ENCODE measurements at regions not wholly inside any gene's neighbourhood (a gene's known extent, or its start where the extent isn't known, plus 50 kb on each side); places are given as distances from the start of the nearest gene placed in this dataset.

DNA sequence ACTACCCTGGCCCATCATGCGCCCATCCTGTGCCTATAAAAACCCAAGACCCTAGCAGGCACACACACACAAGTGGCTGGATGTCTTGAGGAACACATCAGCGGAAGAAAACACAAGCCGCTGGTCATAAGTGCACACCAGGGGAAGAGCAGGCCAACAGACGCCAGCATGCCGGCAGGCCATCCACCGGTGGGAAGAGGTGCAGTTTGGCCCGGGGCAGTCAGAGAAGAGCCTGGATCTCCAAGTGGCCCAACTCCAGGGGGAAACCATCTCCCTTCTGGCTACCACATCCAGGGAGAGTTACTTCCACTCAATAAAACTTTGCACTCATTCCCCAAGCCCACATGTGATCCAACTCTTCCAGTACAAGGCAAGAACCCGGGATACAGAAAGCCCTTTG, 2001.3 kb upstream of the NUDT12 start:
- Mint-ChIP-seq H3K4me3 (ENCODE audit: unreplicated experiment) (no peak overlapping the region), H3K27ac (ENCODE audit: low read depth, unreplicated experiment) (no peak overlapping the region), H3K4me1 (ENCODE audit: insufficient read depth, unreplicated experiment) (no peaks in the 10 kb centered on the region), H3K9me3 (ENCODE audit: unreplicated experiment) (peaks cover 10% of the 10 kb centered on the region), H3K27me3 (ENCODE audit: insufficient read depth, unreplicated experiment) (no peaks in the 10 kb centered on the region), H3K36me3 (ENCODE audit: insufficient read depth, unreplicated experiment) (no peaks in the 10 kb centered on the region)
- POLR2A ChIA-PET = interaction anchor here (0.7 kb wide), 1 partner anchor 561 kb away, joined by 4 read pairs; no protein-coding TSS in a partner anchor
- intact Hi-C loops (cut with micrococcal nuclease) = no loop called here
- TF ChIP-seq, protein P1, sequence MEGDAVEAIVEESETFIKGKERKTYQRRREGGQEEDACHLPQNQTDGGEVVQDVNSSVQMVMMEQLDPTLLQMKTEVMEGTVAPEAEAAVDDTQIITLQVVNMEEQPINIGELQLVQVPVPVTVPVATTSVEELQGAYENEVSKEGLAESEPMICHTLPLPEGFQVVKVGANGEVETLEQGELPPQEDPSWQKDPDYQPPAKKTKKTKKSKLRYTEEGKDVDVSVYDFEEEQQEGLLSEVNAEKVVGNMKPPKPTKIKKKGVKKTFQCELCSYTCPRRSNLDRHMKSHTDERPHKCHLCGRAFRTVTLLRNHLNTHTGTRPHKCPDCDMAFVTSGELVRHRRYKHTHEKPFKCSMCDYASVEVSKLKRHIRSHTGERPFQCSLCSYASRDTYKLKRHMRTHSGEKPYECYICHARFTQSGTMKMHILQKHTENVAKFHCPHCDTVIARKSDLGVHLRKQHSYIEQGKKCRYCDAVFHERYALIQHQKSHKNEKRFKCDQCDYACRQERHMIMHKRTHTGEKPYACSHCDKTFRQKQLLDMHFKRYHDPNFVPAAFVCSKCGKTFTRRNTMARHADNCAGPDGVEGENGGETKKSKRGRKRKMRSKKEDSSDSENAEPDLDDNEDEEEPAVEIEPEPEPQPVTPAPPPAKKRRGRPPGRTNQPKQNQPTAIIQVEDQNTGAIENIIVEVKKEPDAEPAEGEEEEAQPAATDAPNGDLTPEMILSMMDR (IDR thresholded peaks at IDR 0.05; ENCODE audit: unreplicated experiment) = no peak
- no peak for DNase-seq (ENCODE audit: unreplicated experiment)
- CTCF ChIA-PET = no interaction called here
- BruUV-seq (replicated peaks) = no TSS peak

DNA sequence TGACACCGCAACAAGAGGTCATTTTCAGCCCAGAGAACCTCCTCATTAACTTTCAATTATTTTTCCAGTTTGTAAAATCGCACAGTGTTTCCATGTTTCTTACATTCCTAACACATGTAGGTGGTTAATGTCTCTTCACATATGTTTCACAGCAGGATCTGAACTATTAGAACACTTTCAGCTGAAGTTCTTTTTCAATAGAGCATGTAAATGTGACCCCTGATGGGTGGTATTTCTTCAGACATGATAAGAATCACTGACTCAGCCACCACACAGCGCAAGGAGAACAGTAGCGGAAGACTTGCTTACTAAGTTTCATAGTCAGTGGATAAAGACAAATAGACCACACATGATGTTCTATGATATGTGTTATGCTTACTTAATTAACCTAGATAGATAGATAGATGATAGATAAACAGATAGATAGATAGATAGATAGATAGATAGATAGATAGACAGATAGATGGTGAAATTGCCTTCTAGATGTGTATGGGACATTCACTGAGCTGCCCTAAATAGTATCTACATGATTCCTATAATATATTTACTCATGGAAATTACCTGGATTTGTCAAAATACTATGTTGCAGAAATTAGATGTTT, 1992.1 kb upstream of the NUDT12 start:
- no peak for DNase-seq (ENCODE audit: unreplicated experiment)
- Mint-ChIP-seq H3K9me3 (ENCODE audit: unreplicated experiment) (peaks cover 6% of the 10 kb centered on the region), H3K27ac (ENCODE audit: low read depth, unreplicated experiment) (no peak overlapping the region), H3K36me3 (ENCODE audit: insufficient read depth, unreplicated experiment) (no peaks in the 10 kb centered on the region), H3K4me1 (ENCODE audit: insufficient read depth, unreplicated experiment) (no peaks in the 10 kb centered on the region), H3K27me3 (ENCODE audit: insufficient read depth, unreplicated experiment) (no peaks in the 10 kb centered on the region), H3K4me3 (ENCODE audit: unreplicated experiment) (no peak overlapping the region)
- no TSS peak for BruUV-seq (replicated peaks)
- intact Hi-C loops (cut with micrococcal nuclease) = no loop called here
- CTCF ChIA-PET = interaction anchor here (0.6 kb wide), 1 partner anchor 1672 kb away, joined by 3 read pairs; no protein-coding TSS in a partner anchor
- TF ChIP-seq, protein P1 (IDR thresholded peaks at IDR 0.05; ENCODE audit: unreplicated experiment) = no peak
- POLR2A ChIA-PET = no interaction called here

DNA sequence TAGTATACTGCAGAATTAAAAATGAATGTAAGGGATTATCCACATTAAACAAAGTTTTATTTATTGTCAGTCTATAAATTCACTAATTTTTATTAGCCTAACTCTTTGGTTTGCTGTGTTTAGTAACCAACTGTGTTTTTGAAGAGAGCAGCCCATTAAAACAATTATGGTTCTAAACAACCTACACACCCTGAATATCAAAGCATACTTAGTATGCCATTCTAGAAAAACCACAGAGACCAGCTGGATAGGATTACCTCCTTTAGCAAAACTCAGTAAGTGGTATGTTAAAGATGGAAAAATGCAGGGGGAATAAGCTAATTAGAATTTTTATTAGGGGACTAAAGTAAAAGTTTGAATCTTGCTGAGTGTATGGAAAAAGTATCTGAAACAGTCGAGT, 1981.7 kb upstream of the NUDT12 start:
- DNase-seq (ENCODE audit: unreplicated experiment) = no peak
- no peaks in the 10 kb centered on the region for H3K27me3 Mint-ChIP-seq (ENCODE audit: insufficient read depth, unreplicated experiment)
- no peaks in the 10 kb centered on the region for H3K4me1 Mint-ChIP-seq (ENCODE audit: insufficient read depth, unreplicated experiment)
- no peak overlapping the region for H3K4me3 Mint-ChIP-seq (ENCODE audit: unreplicated experiment)
- H3K36me3 Mint-ChIP-seq (ENCODE audit: insufficient read depth, unreplicated experiment) = no peaks in the 10 kb centered on the region
- TF ChIP-seq, protein P1 (IDR thresholded peaks at IDR 0.05; ENCODE audit: unreplicated experiment) = no peak
- CTCF ChIA-PET = no interaction called here
- POLR2A ChIA-PET = no interaction called here
- H3K9me3 Mint-ChIP-seq (ENCODE audit: unreplicated experiment) = no peaks in the 10 kb centered on the region
- intact Hi-C loops (cut with micrococcal nuclease) = no loop called here
- H3K27ac Mint-ChIP-seq (ENCODE audit: low read depth, unreplicated experiment) = no peak overlapping the region
- BruUV-seq (replicated peaks) = no TSS peak

DNA sequence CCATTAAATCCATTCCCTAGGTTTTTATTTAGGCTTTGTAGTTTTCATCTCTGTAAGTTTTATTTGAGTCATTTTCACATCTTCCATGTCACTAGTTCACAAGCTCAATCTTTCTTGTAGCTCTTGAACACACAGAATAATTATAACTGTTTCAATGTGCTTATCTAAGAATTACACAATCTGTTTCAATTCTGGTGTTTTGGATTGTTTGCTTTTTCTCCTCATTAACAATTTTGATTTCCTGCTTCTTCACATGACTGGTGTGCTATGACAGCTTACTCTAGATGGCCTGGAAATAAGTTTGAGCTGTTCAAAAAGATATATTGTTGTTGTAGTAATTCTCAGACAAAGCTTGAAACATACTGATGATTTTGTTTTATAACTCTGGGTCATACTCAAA, 1974.1 kb upstream of the NUDT12 start:
- ChIA-PET CTCF (no interaction called here), POLR2A (no interaction called here)
- intact Hi-C loops (cut with micrococcal nuclease) = no loop called here
- Mint-ChIP-seq H3K9me3 (ENCODE audit: unreplicated experiment) (peaks cover 7% of the 10 kb centered on the region), H3K36me3 (ENCODE audit: insufficient read depth, unreplicated experiment) (no peaks in the 10 kb centered on the region), H3K27ac (ENCODE audit: low read depth, unreplicated experiment) (no peak overlapping the region), H3K4me3 (ENCODE audit: unreplicated experiment) (no peak overlapping the region), H3K27me3 (ENCODE audit: insufficient read depth, unreplicated experiment) (no peaks in the 10 kb centered on the region), H3K4me1 (ENCODE audit: insufficient read depth, unreplicated experiment) (no peaks in the 10 kb centered on the region)
- BruUV-seq (replicated peaks) = no TSS peak
- TF ChIP-seq, protein P1 (IDR thresholded peaks at IDR 0.05; ENCODE audit: unreplicated experiment) = no peak
- no peak for DNase-seq (ENCODE audit: unreplicated experiment)

All from MCF 10A (cell line).